ENCODE measurements at regions not wholly inside any gene's neighbourhood (a gene's known extent, or its start where the extent isn't known, plus 50 kb on each side); places are given as distances from the start of the nearest gene placed in this dataset.
A peak's percentile ranks its signal among the peaks of the same experiment; 100 is the strongest.

- no peak for DNase-seq (ENCODE audit: low spot score)
- POLR2A ChIA-PET (ENCODE audit: low non-redundant PET) = no interaction called here
- CTCF ChIA-PET = no interaction called here
- H3K27ac ChIP-seq = no peak overlapping the region
- TF ChIP-seq CTCF (conservative IDR thresholded peaks at IDR 0.05; ENCODE audit: low read depth) = no peak
These were observed 616.7 kb upstream of the PIK3C3 start for GRCh38 chr18:41338341-41338740.

- ChIA-PET CTCF (no interaction called here), POLR2A (ENCODE audit: low non-redundant PET) (no interaction called here)
- DNase-seq (ENCODE audit: low spot score) = no peak
- no peak for TF ChIP-seq CTCF (conservative IDR thresholded peaks at IDR 0.05; ENCODE audit: low read depth)
- no peak overlapping the region for H3K27ac ChIP-seq
These were observed 623.4 kb upstream of the PIK3C3 start for GRCh38 chr18:41331661-41332060.

GRCh38 chr18:41326311-41326710 lies 628.7 kb upstream of the PIK3C3 start:
- POLR2A ChIA-PET (ENCODE audit: low non-redundant PET) = no interaction called here
- no peak overlapping the region for H3K27ac ChIP-seq
- no peak for TF ChIP-seq CTCF (conservative IDR thresholded peaks at IDR 0.05; ENCODE audit: low read depth)
- DNase-seq (ENCODE audit: low spot score) = no peak
- CTCF ChIA-PET = no interaction called here

- no peak overlapping the region for H3K27ac ChIP-seq
- ChIA-PET POLR2A (ENCODE audit: low non-redundant PET) (no interaction called here), CTCF (no interaction called here)
- no peak for TF ChIP-seq CTCF (conservative IDR thresholded peaks at IDR 0.05; ENCODE audit: low read depth)
- DNase-seq (ENCODE audit: low spot score) = peak; percentile 44
These were observed 630.1 kb upstream of the PIK3C3 start for GRCh38 chr18:41324934-41325333.

DNA sequence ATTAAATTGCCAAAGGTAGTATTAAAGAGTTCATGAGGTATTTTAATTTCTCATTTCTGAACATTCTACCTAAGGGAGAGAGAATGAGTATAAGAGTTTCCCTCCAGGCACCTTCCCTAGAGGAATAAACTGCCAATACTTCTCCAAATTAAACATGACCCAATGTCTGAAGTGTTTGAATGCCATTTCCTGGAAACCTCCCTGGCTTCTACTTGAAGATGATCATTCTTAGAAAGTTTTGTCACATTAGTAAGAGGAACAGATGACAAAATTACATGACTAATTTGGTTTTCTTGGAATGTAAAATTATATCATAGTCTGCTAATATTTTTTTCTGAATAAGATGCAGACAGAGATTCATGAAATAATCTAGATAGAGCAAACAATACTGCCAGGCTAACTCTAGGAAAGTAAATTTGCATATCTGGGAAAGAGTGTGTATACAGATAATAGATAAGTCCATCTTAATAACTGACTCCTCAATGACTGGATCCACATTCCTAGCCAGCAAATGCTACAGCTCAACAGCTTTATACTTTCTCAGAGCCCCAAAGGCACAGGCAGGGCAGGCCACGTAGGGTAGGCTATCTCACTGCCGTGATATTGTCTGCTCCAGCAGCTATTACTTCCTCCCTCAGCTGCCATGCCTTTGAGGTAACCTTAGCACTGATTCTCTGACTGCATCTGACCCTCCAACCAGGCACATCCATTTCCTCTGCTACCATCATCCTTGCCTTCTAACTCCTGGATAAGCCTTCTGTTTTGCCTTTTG lies 630.8 kb upstream of the PIK3C3 start:
- DNase-seq (ENCODE audit: low spot score) = no peak
- TF ChIP-seq CTCF (conservative IDR thresholded peaks at IDR 0.05; ENCODE audit: low read depth) = no peak
- POLR2A ChIA-PET (ENCODE audit: low non-redundant PET) = no interaction called here
- CTCF ChIA-PET = no interaction called here
- no peak overlapping the region for H3K27ac ChIP-seq

GRCh38 chr18:41323044-41323443 lies 632.0 kb upstream of the PIK3C3 start:
- POLR2A ChIA-PET (ENCODE audit: low non-redundant PET) = no interaction called here
- DNase-seq (ENCODE audit: low spot score) = no peak
- H3K27ac ChIP-seq = no peak overlapping the region
- CTCF ChIA-PET = no interaction called here
- TF ChIP-seq CTCF (conservative IDR thresholded peaks at IDR 0.05; ENCODE audit: low read depth) = no peak

All from RWPE1 (cell line).